Cardiac fibroblast (primary cell): ENCODE measurements at regions not wholly inside any gene's neighbourhood (a gene's known extent, or its start where the extent isn't known, plus 50 kb on each side); places are given as distances from the start of the nearest gene placed in this dataset.

ENCODE experiments used
- DNase-seq, 2 donors: peaks; one replicate each; pipeline versions ENCODE4 v3.0.0 to v3.0.0-alpha.2; 2010; ENCODE audit warnings: low read depth in 2 of 2
- H3K4me3 ChIP-seq, 2 donors: replicated peaks in 1 of 2; 1 replicate in 1 of 2; 2 replicates in 1 of 2; pipeline ENCODE4 v1.5.1; 2011; ENCODE audit warnings: low read depth in 2 of 2, low read length in 2 of 2, mild to moderate bottlenecking in 2 of 2, moderate library complexity in 1 of 2
- TF ChIP-seq, protein P1 (sequence below): IDR thresholded peaks from one replicate; pipeline ENCODE4 v1.5.1; 2011; ENCODE audit warnings: low read depth, mild to moderate bottlenecking, low read length, inconsistent platforms

DNA sequence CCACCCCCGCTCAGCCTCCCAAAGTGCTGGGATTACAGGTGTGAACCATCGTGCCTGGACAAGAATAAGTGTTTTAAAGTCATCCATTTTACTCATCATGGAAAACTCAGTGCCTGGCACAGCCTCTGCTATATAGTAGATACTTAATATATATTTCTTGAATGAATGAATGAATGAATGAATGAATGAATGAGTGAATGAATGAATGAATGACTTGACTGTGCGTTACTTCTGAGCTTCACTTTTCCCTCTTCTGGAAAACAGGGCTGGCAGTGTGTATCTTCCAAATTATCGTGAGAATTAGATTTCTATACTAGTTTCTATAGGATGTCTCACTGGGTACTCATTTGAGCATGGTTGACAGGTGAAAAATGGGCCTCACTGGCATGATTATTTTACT, 307.3 kb upstream of the ERCC4 start:
- TF ChIP-seq, protein P1, sequence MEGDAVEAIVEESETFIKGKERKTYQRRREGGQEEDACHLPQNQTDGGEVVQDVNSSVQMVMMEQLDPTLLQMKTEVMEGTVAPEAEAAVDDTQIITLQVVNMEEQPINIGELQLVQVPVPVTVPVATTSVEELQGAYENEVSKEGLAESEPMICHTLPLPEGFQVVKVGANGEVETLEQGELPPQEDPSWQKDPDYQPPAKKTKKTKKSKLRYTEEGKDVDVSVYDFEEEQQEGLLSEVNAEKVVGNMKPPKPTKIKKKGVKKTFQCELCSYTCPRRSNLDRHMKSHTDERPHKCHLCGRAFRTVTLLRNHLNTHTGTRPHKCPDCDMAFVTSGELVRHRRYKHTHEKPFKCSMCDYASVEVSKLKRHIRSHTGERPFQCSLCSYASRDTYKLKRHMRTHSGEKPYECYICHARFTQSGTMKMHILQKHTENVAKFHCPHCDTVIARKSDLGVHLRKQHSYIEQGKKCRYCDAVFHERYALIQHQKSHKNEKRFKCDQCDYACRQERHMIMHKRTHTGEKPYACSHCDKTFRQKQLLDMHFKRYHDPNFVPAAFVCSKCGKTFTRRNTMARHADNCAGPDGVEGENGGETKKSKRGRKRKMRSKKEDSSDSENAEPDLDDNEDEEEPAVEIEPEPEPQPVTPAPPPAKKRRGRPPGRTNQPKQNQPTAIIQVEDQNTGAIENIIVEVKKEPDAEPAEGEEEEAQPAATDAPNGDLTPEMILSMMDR: no peak
- no peak overlapping the region for H3K4me3 ChIP-seq
- no peak for DNase-seq

DNA sequence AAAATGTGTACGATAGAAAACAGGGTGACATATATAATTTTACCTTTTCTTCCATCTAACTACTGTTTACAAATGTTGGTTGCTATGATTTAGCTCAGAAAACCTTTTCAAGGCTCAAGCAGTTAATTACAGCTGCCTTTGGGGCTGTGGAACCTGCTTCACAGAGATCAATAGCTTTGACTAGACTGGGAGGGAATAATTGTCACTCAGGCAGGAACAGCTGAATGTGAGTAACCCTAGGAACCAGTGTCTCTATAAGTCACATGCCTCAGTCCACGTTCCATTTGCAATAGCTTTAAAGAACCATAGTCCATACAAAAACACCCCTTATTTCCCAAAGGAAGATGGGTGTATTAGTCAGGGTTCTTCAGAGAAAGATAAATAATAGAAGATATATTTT, 306.8 kb upstream of the ERCC4 start:
- DNase-seq: no peak
- no peak overlapping the region for H3K4me3 ChIP-seq
- TF ChIP-seq, protein P1: no peak

DNA sequence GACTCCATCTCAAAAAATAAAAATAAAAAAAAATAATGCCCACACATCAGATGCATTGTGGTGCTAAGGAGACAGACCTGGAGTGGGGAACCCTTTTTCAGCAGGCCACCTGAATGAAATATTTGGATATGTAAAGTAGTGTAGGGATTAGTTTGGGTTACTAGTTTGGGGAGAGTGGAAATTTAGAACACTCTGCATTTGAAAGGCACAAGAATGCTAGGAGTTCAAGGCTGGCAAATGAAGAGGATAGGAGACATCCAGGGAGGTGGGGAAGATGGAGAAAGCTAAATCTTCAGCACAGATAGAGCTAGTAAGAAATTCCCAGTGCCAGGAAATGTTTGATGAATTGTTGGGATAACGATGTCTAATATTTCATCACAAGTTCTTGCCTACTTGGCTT, 298.3 kb upstream of the ERCC4 start:
- H3K4me3 ChIP-seq: no peak overlapping the region
- TF ChIP-seq, protein P1: no peak
- DNase-seq: no peak

DNA sequence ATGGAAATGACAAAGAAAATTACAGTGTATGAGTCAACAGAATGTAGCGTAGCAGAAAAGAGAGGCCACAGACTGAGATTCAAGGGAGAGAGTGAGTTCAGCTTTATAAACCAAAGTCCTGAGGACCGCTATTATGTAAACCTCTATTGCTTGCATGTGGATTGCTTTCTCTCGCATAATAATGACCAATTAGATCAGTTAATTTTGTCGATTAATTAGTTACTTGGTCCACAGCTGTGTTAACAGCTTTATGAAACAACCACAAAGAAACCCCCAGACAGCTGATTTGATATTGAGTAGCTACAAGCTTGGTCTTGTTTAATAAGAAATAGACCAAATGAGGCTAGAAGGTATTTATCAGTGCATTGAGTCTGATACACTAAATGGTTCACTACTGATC, 291.8 kb upstream of the ERCC4 start:
- no peak for DNase-seq
- H3K4me3 ChIP-seq: no peak overlapping the region
- TF ChIP-seq, protein P1: no peak

DNA sequence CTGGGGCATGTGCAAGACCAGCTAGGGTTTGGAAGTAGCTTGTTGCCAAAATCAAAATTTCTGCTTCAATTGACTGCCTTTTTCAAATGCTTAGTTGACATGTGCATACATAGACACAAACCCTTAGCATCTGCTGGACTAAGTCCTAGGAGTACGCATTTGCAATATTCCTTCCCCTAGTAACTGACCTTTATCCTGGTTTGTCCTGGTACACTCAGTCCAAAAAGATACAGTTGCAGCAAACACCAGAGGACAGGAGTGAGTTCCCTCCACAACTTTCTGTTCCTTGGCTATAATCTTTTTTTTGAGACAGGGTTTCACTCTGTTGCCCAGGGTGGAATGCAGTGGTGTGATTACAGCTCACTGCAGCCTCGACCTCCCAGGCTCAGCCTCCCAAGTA, 290.2 kb upstream of the ERCC4 start:
- no peak for DNase-seq
- TF ChIP-seq, protein P1: no peak
- H3K4me3 ChIP-seq: no peak overlapping the region

DNA sequence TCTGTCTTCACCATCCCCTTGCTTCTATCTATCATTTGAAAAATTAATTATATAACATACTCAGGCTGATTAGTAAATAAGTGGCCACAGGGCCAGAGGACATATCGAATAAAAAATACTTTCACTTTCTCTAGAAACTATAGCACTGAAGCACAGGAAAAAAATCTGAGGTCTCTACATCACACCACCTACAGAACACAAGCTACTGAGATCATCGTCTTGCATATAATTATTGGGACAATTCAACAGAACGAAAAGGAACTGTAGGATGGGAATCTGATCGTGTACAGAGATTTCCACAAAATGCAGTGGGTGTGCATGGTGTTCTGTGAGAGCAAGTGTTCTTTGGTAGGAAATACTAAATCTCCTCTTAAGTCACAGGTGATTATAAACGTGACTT, 289.6 kb upstream of the ERCC4 start:
- no peak for DNase-seq
- TF ChIP-seq, protein P1: no peak
- H3K4me3 ChIP-seq: no peak overlapping the region

DNA sequence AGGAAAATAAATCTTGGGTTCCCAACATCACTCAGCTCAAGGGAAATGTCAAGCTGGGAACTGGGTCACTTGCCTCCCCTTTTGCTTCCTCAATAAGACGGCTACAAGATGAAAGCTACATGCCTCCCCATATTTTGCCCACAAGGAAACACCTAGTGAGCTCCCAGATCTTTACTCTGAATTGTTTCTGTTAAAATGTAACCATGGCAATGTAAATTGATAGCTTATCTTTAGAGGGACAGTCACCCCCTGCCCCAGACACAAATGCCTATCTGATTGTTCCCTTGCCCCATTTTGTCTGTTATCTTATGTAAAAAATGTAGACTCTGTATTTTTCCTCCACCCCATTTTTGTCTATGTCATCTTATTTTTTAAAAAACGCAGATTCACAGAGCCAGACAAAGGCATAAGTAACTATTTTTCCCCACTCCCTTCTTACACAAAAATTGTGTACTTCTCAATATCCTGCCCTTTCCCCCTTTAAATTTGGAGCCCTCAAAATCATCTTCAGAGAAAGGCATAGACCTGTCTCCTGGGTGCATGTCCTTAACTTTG, 288.7 kb upstream of the ERCC4 start:
- no peak for DNase-seq
- TF ChIP-seq, protein P1: no peak
- H3K4me3 ChIP-seq: no peak overlapping the region
